Liver (tissue), 8 donors: ENCODE measurements at regions not wholly inside any gene's neighbourhood (a gene's known extent, or its start where the extent isn't known, plus 50 kb on each side); places are given as distances from the start of the nearest gene placed in this dataset.

Experiments
- DNase-seq: peaks from one replicate; pipeline ENCODE4 v3.0.0-alpha.2; 2017; ENCODE audit warnings: low spot score
- H3K27ac ChIP-seq, 2 donors: one replicate each; pipeline ENCODE4 v1.7.0; 2013; ENCODE audit warnings: inconsistent platforms in 2 of 2, low read length in 2 of 2, control low read depth in 1 of 2, low read depth in 1 of 2, mild to moderate bottlenecking in 1 of 2
- H3K27me3 ChIP-seq, 4 donors: one replicate each; pipeline versions ENCODE4 v1.6.1 to v1.7.0; 2013; ENCODE audit warnings: low read length in 3 of 4, inconsistent platforms in 1 of 4, mild to moderate bottlenecking in 1 of 4, moderate library complexity in 1 of 4; ENCODE audit not compliant: control insufficient read depth in 4 of 4, insufficient read depth in 4 of 4
- H3K36me3 ChIP-seq, 4 donors: one replicate each; pipeline versions ENCODE4 v1.6.1 to v1.7.0; 2013; ENCODE audit warnings: low read length in 3 of 4, mild to moderate bottlenecking in 3 of 4, low read depth in 1 of 4, moderate library complexity in 1 of 4; ENCODE audit not compliant: control insufficient read depth in 4 of 4, insufficient read depth in 3 of 4
- H3K4me1 ChIP-seq, 4 donors: one replicate each; pipeline versions ENCODE4 v1.6.1 to v1.7.0; 2013; ENCODE audit warnings: low read length in 3 of 4, mild to moderate bottlenecking in 3 of 4, moderate library complexity in 1 of 4; ENCODE audit not compliant: control insufficient read depth in 4 of 4, insufficient read depth in 4 of 4
- H3K4me3 ChIP-seq, 3 donors: one replicate each; pipeline versions ENCODE4 v1.6.1 to v1.7.0; 2013; ENCODE audit warnings: low read length in 3 of 3, control low read depth in 1 of 3, low read depth in 1 of 3, mild to moderate bottlenecking in 1 of 3
- H3K9ac ChIP-seq, 2 donors: one replicate each; pipeline ENCODE4 v1.7.0; 2013; ENCODE audit warnings: low read length in 2 of 2, mild to moderate bottlenecking in 2 of 2, moderate library complexity in 2 of 2, control low read depth in 1 of 2, low read depth in 1 of 2
- H3K9me3 ChIP-seq, 4 donors: one replicate each; pipeline versions ENCODE4 v1.6.1 to v1.7.0; 2013; ENCODE audit warnings: low read length in 3 of 4; ENCODE audit not compliant: control insufficient read depth in 4 of 4
- EGR1 ChIP-seq, 2 donors: IDR thresholded peaks; 2 replicates each; pipeline ENCODE4 v1.6.1; 2016 to 2018; ENCODE audit warnings: antibody characterized with exemption in 2 of 2, low read depth in 2 of 2
- FOXA1 ChIP-seq: IDR thresholded peaks from 2 replicates; pipeline ENCODE4 v1.6.1; 2016; ENCODE audit warnings: antibody characterized with exemption
- GABPA ChIP-seq, 2 donors: IDR thresholded peaks in 1 of 2; conservative IDR thresholded peaks in 1 of 2; 2 replicates each; pipeline ENCODE4 v1.6.1; 2016; ENCODE audit warnings: antibody characterized with exemption in 2 of 2, mild to moderate bottlenecking in 1 of 2, moderate library complexity in 1 of 2
- NR2F2 ChIP-seq: IDR thresholded peaks from 2 replicates; pipeline ENCODE4 v1.6.1; 2016; ENCODE audit warnings: antibody characterized with exemption
- RXRA ChIP-seq, 2 donors: IDR thresholded peaks; 2 replicates each; pipeline ENCODE4 v1.6.1; 2017 to 2018; ENCODE audit warnings: antibody characterized with exemption in 2 of 2, mild to moderate bottlenecking in 1 of 2
- SP1 ChIP-seq: IDR thresholded peaks from 2 replicates; pipeline ENCODE4 v1.6.1; 2018; ENCODE audit warnings: antibody characterized with exemption, mild to moderate bottlenecking
- TAF1 ChIP-seq: conservative IDR thresholded peaks from 2 replicates; pipeline ENCODE4 v1.6.1; 2016; ENCODE audit warnings: antibody characterized with exemption, mild to moderate bottlenecking
- YY1 ChIP-seq: IDR thresholded peaks from 2 replicates; pipeline ENCODE4 v1.6.1; 2016; ENCODE audit warnings: antibody characterized with exemption, mild to moderate bottlenecking
- WGBS: extraction: QIAGEN DNeasy Blood & Tissue Kit; methylation state at CpG from one replicate; pipeline ENCODE4 v1.1.7; 2013; 5-methylcytosine and 5-hydroxymethylcytosine counted together
- TF ChIP-seq, protein P1 (sequence below): IDR thresholded peaks from 2 replicates; pipeline ENCODE4 v1.6.1; 2016; ENCODE audit warnings: antibody characterized with exemption
- TF ChIP-seq, protein P2 (sequence below): fragments of 150-350 bp; IDR thresholded peaks from 2 replicates; pipeline ENCODE4 v1.5.1; 2017; ENCODE audit warnings: improper control_type of control experiment, low read depth, low read length; ENCODE audit not compliant: missing input control
- TF ChIP-seq, protein P3 (sequence below): IDR thresholded peaks from 2 replicates; pipeline ENCODE4 v1.6.1; 2016; ENCODE audit warnings: antibody characterized with exemption
- TF ChIP-seq, protein P4 (sequence below): IDR thresholded peaks from 2 replicates; pipeline ENCODE4 v1.6.1; 2016; ENCODE audit warnings: antibody characterized with exemption, mild to moderate bottlenecking
- donor health status: healthy.
- donor health status: healthy.
- donor health status: healthy.
- donor health status: healthy.
- donor health status: healthy.

DNA sequence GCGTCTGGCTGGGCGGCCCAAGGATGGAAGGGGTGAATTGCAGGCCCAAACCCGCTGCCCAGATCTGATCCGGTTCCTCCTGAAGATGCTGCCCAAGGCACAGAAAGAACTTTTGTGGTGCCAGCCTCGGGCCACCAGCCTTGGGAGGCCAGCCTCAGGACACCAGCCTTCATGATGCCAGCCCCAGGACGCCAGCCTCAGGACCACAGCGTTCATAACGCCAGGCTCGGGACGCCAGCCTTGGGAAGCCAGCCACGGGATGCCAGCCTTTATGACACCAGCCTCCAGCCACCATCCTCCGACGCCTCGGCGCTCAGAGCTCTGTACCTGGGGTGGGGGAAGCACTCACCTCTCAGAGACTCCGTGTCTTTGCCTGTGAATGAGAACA is 107.8 kb downstream of the ADRA2C start:
- no peak for DNase-seq
- Histone ChIP-seq H3K4me3 (no peak overlapping the region), H3K4me1 (peaks cover 0 to 6% (median 3%) of the 10 kb centered on the region in 4 donors), H3K9ac (no peak overlapping the region), H3K27me3 (peaks cover 0 to 19% (median 5%) of the 10 kb centered on the region in 4 donors), H3K9me3 (peaks cover 0 to 2% (median under 1%) of the 10 kb centered on the region in 4 donors), H3K27ac (no peak overlapping the region), H3K36me3 (no peaks in the 10 kb centered on the region)
- 79% methylated on average over 16 of the region's 16 CpGs for WGBS
- TF ChIP-seq YY1 (no peak), FOXA1 (no peak), TAF1 (no peak)
- TF ChIP-seq, protein P1, sequence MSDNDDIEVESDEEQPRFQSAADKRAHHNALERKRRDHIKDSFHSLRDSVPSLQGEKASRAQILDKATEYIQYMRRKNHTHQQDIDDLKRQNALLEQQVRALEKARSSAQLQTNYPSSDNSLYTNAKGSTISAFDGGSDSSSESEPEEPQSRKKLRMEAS: no peak
- TF ChIP-seq, protein P2, sequence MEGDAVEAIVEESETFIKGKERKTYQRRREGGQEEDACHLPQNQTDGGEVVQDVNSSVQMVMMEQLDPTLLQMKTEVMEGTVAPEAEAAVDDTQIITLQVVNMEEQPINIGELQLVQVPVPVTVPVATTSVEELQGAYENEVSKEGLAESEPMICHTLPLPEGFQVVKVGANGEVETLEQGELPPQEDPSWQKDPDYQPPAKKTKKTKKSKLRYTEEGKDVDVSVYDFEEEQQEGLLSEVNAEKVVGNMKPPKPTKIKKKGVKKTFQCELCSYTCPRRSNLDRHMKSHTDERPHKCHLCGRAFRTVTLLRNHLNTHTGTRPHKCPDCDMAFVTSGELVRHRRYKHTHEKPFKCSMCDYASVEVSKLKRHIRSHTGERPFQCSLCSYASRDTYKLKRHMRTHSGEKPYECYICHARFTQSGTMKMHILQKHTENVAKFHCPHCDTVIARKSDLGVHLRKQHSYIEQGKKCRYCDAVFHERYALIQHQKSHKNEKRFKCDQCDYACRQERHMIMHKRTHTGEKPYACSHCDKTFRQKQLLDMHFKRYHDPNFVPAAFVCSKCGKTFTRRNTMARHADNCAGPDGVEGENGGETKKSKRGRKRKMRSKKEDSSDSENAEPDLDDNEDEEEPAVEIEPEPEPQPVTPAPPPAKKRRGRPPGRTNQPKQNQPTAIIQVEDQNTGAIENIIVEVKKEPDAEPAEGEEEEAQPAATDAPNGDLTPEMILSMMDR: no peak

DNA sequence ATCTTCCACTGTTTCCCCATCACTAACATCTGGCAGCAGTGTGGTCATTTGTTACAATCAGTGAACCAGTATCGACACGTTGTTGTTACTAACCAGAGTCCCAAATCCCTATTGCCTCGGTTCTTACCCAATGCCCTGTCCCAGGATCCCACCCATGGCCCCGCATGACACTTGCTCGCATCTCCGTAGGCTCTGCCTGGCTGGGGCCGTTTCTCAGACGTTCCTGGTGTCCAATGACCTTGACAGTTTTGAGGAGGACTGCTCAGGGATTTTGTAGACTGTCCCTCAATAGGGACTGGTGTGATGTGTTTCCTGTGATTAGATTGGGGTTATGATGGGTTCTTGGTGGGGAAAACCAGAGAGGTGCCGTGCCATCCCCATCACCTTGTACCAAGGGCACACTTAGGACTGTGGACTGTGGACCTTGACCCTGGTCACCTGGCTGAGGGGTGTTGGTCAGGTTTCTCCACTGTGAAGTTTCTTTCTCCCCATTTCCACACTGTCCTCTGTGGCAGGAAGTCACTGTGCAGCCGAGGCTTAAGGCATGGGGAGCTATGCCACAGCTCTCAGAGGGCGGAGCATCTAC is 108.4 kb downstream of the ADRA2C start:
- 62% methylated on average over 11 of the region's 11 CpGs for WGBS
- TF ChIP-seq SP1: no peak
- no peak for TF ChIP-seq EGR1 (IDR thresholded peaks at IDR 0.05; ENCODE audit: low read depth in 2 of 2)
- TF ChIP-seq, protein P2: no peak
- no peak for TF ChIP-seq GABPA (IDR thresholded peaks at IDR 0.05 in 1 of 2, conservative IDR thresholded peaks at IDR 0.05 in 1 of 2)
- TF ChIP-seq, protein P3, sequence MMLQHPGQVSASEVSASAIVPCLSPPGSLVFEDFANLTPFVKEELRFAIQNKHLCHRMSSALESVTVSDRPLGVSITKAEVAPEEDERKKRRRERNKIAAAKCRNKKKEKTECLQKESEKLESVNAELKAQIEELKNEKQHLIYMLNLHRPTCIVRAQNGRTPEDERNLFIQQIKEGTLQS: no peak
- TF ChIP-seq, protein P4, sequence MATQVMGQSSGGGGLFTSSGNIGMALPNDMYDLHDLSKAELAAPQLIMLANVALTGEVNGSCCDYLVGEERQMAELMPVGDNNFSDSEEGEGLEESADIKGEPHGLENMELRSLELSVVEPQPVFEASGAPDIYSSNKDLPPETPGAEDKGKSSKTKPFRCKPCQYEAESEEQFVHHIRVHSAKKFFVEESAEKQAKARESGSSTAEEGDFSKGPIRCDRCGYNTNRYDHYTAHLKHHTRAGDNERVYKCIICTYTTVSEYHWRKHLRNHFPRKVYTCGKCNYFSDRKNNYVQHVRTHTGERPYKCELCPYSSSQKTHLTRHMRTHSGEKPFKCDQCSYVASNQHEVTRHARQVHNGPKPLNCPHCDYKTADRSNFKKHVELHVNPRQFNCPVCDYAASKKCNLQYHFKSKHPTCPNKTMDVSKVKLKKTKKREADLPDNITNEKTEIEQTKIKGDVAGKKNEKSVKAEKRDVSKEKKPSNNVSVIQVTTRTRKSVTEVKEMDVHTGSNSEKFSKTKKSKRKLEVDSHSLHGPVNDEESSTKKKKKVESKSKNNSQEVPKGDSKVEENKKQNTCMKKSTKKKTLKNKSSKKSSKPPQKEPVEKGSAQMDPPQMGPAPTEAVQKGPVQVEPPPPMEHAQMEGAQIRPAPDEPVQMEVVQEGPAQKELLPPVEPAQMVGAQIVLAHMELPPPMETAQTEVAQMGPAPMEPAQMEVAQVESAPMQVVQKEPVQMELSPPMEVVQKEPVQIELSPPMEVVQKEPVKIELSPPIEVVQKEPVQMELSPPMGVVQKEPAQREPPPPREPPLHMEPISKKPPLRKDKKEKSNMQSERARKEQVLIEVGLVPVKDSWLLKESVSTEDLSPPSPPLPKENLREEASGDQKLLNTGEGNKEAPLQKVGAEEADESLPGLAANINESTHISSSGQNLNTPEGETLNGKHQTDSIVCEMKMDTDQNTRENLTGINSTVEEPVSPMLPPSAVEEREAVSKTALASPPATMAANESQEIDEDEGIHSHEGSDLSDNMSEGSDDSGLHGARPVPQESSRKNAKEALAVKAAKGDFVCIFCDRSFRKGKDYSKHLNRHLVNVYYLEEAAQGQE: no peak
- TF ChIP-seq NR2F2: no peak
- TF ChIP-seq RXRA (IDR thresholded peaks at IDR 0.05): no peak
- TF ChIP-seq, protein P1: no peak
- Histone ChIP-seq H3K27ac (no peak overlapping the region), H3K27me3 (peaks cover 0 to 22% (median 8%) of the 10 kb centered on the region in 4 donors), H3K36me3 (no peaks in the 10 kb centered on the region), H3K4me3 (no peak overlapping the region), H3K9ac (no peak overlapping the region), H3K4me1 (peaks cover 0 to 6% (median 3%) of the 10 kb centered on the region in 4 donors), H3K9me3 (peaks cover 0 to 2% (median under 1%) of the 10 kb centered on the region in 4 donors)
- DNase-seq: no peak
